ENCODE measurements at regions not wholly inside any gene's neighbourhood (a gene's known extent, or its start where the extent isn't known, plus 50 kb on each side); places are given as distances from the start of the nearest gene placed in this dataset.

GRCh38 chr12:5189173-5189572 is 145.5 kb downstream of the KCNA5 start:
- H3K4me1 Mint-ChIP-seq (ENCODE audit: low read depth in 2 of 2): no peaks in the 10 kb centered on the region
- H3K27ac Mint-ChIP-seq: no peak overlapping the region
- H3K9me3 Mint-ChIP-seq: peaks cover 0 to 1% of the 10 kb centered on the region in 2 donors
- ATAC-seq (replicated peaks): no peak
- DNase-seq: no peak
- H3K4me3 Mint-ChIP-seq: no peak overlapping the region
- H3K36me3 Mint-ChIP-seq (ENCODE audit: insufficient read depth): no peaks in the 10 kb centered on the region
- H3K27me3 Mint-ChIP-seq: peaks cover 13 to 28% of the 10 kb centered on the region in 2 donors

GRCh38 chr12:5191803-5192538 is 148.3 kb downstream of the KCNA5 start:
- Mint-ChIP-seq H3K4me1 (ENCODE audit: low read depth in 2 of 2) (no peaks in the 10 kb centered on the region), H3K36me3 (ENCODE audit: insufficient read depth) (no peaks in the 10 kb centered on the region), H3K27me3 (peaks cover 7 to 26% of the 10 kb centered on the region in 2 donors), H3K27ac (no peak overlapping the region), H3K4me3 (no peak overlapping the region), H3K9me3 (peaks cover 0 to 4% of the 10 kb centered on the region in 2 donors)
- ATAC-seq (replicated peaks) (no peak), DNase-seq (no peak)

- Mint-ChIP-seq H3K36me3 (ENCODE audit: insufficient read depth) (no peaks in the 10 kb centered on the region), H3K27ac (no peak overlapping the region), H3K27me3 (peaks cover 7 to 26% of the 10 kb centered on the region in 2 donors), H3K4me1 (ENCODE audit: low read depth in 2 of 2) (no peaks in the 10 kb centered on the region), H3K4me3 (no peak overlapping the region), H3K9me3 (peaks cover 0 to 2% of the 10 kb centered on the region in 2 donors)
- DNase-seq (no peak), ATAC-seq (replicated peaks) (no peak)
Observed at GRCh38 chr12:5192726-5193125, 149.0 kb downstream of the KCNA5 start.

GRCh38 chr12:5194306-5194705 is 150.6 kb downstream of the KCNA5 start:
- DNase-seq: no peak
- H3K36me3 Mint-ChIP-seq (ENCODE audit: insufficient read depth): no peaks in the 10 kb centered on the region
- no peak overlapping the region for H3K4me3 Mint-ChIP-seq
- no peak overlapping the region for H3K27ac Mint-ChIP-seq
- H3K27me3 Mint-ChIP-seq: peaks cover 15 to 32% of the 10 kb centered on the region in 2 donors
- H3K9me3 Mint-ChIP-seq: peaks cover 0 to 2% of the 10 kb centered on the region in 2 donors
- H3K4me1 Mint-ChIP-seq (ENCODE audit: low read depth in 2 of 2): no peaks in the 10 kb centered on the region
- no peak for ATAC-seq (replicated peaks)

GRCh38 chr12:5195244-5195643 is 151.6 kb downstream of the KCNA5 start:
- ATAC-seq (replicated peaks) (no peak), DNase-seq (no peak)
- Mint-ChIP-seq H3K9me3 (peaks cover 0 to 2% of the 10 kb centered on the region in 2 donors), H3K27me3 (peaks cover 16 to 35% of the 10 kb centered on the region in 2 donors), H3K36me3 (ENCODE audit: insufficient read depth) (no peaks in the 10 kb centered on the region), H3K27ac (no peak overlapping the region), H3K4me3 (no peak overlapping the region), H3K4me1 (ENCODE audit: low read depth in 2 of 2) (no peaks in the 10 kb centered on the region)

- peaks cover 0 to 2% of the 10 kb centered on the region in 2 donors for H3K9me3 Mint-ChIP-seq
Observed at GRCh38 chr12:5195691-5196090, 152.0 kb downstream of the KCNA5 start.

GRCh38 chr12:5197131-5197530 is 153.5 kb downstream of the KCNA5 start:
- Mint-ChIP-seq H3K4me1 (ENCODE audit: low read depth in 2 of 2) (no peaks in the 10 kb centered on the region), H3K4me3 (no peak overlapping the region), H3K27me3 (peaks cover 24 to 45% of the 10 kb centered on the region in 2 donors), H3K36me3 (ENCODE audit: insufficient read depth) (no peaks in the 10 kb centered on the region), H3K27ac (no peak overlapping the region), H3K9me3 (peaks cover 0 to 2% of the 10 kb centered on the region in 2 donors)
- DNase-seq (no peak), ATAC-seq (replicated peaks) (no peak)

More at GRCh38 chr12:5195691-5196090, 152.0 kb downstream of the KCNA5 start:
- H3K27ac Mint-ChIP-seq: no peak overlapping the region
- H3K27me3 Mint-ChIP-seq: peaks cover 18 to 39% of the 10 kb centered on the region in 2 donors
- no peak overlapping the region for H3K4me3 Mint-ChIP-seq
- H3K4me1 Mint-ChIP-seq (ENCODE audit: low read depth in 2 of 2): no peaks in the 10 kb centered on the region
- H3K36me3 Mint-ChIP-seq (ENCODE audit: insufficient read depth): no peaks in the 10 kb centered on the region
- ATAC-seq (replicated peaks): no peak
- DNase-seq: no peak

- no peak for DNase-seq
- no peak for ATAC-seq (replicated peaks)
- Mint-ChIP-seq H3K27me3 (peaks cover 24 to 50% of the 10 kb centered on the region in 2 donors), H3K36me3 (ENCODE audit: insufficient read depth) (no peaks in the 10 kb centered on the region), H3K4me1 (ENCODE audit: low read depth in 2 of 2) (no peaks in the 10 kb centered on the region), H3K27ac (no peak overlapping the region), H3K9me3 (peaks cover 0 to 2% of the 10 kb centered on the region in 2 donors), H3K4me3 (no peak overlapping the region)
Observed at GRCh38 chr12:5197656-5198055, 154.0 kb downstream of the KCNA5 start.

GRCh38 chr12:5200278-5201087 is 156.8 kb downstream of the KCNA5 start:
- Mint-ChIP-seq H3K9me3 (peaks cover 0 to 3% of the 10 kb centered on the region in 2 donors), H3K4me3 (no peak overlapping the region), H3K27ac (no peak overlapping the region), H3K4me1 (ENCODE audit: low read depth in 2 of 2) (no peaks in the 10 kb centered on the region), H3K36me3 (ENCODE audit: insufficient read depth) (no peaks in the 10 kb centered on the region), H3K27me3 (peaks cover 34 to 54% of the 10 kb centered on the region in 2 donors)
- DNase-seq (no peak), ATAC-seq (replicated peaks) (no peak)

GRCh38 chr12:5201554-5202218 is 158.0 kb downstream of the KCNA5 start:
- no peak for DNase-seq
- no peak for ATAC-seq (replicated peaks)
- H3K27ac Mint-ChIP-seq: no peak overlapping the region
- no peaks in the 10 kb centered on the region for H3K36me3 Mint-ChIP-seq (ENCODE audit: insufficient read depth)
- no peak overlapping the region for H3K4me3 Mint-ChIP-seq
- H3K27me3 Mint-ChIP-seq: peaks cover 34 to 59% of the 10 kb centered on the region in 2 donors
- peaks cover 1 to 6% of the 10 kb centered on the region in 2 donors for H3K9me3 Mint-ChIP-seq
- H3K4me1 Mint-ChIP-seq (ENCODE audit: low read depth in 2 of 2): no peaks in the 10 kb centered on the region

- Mint-ChIP-seq H3K27me3 (peaks cover 33 to 56% of the 10 kb centered on the region in 2 donors), H3K36me3 (ENCODE audit: insufficient read depth) (no peaks in the 10 kb centered on the region), H3K27ac (no peak overlapping the region), H3K4me3 (no peak overlapping the region), H3K4me1 (ENCODE audit: low read depth in 2 of 2) (no peaks in the 10 kb centered on the region), H3K9me3 (peaks cover 1 to 6% of the 10 kb centered on the region in 2 donors)
- DNase-seq (no peak), ATAC-seq (replicated peaks) (no peak)
Observed at GRCh38 chr12:5203274-5203673, 159.6 kb downstream of the KCNA5 start.

GRCh38 chr12:5203720-5204119 is 160.0 kb downstream of the KCNA5 start:
- no peak for ATAC-seq (replicated peaks)
- Mint-ChIP-seq H3K4me3 (no peak overlapping the region), H3K9me3 (peaks cover 1 to 10% of the 10 kb centered on the region in 2 donors), H3K27ac (no peak overlapping the region), H3K4me1 (ENCODE audit: low read depth in 2 of 2) (no peaks in the 10 kb centered on the region), H3K27me3 (peaks cover 28 to 52% of the 10 kb centered on the region in 2 donors), H3K36me3 (ENCODE audit: insufficient read depth) (no peaks in the 10 kb centered on the region)
- no peak for DNase-seq

GRCh38 chr12:5204271-5204670 is 160.6 kb downstream of the KCNA5 start:
- H3K27me3 Mint-ChIP-seq: peaks cover 23 to 46% of the 10 kb centered on the region in 2 donors
- no peak for DNase-seq
- H3K4me1 Mint-ChIP-seq (ENCODE audit: low read depth in 2 of 2): no peaks in the 10 kb centered on the region
- peaks cover 1 to 13% of the 10 kb centered on the region in 2 donors for H3K9me3 Mint-ChIP-seq
- H3K4me3 Mint-ChIP-seq: no peak overlapping the region
- H3K27ac Mint-ChIP-seq: no peak overlapping the region
- no peaks in the 10 kb centered on the region for H3K36me3 Mint-ChIP-seq (ENCODE audit: insufficient read depth)
- no peak for ATAC-seq (replicated peaks)

Measured in effector memory CD8-positive, alpha-beta T cell (primary cell).